ENCODE measurements at regions not wholly inside any gene's neighbourhood (a gene's known extent, or its start where the extent isn't known, plus 50 kb on each side); places are given as distances from the start of the nearest gene placed in this dataset.

GRCh38 chr15:61503383-61503969 is 274.4 kb upstream of the RORA start:
- TF ChIP-seq CTCF (IDR thresholded peaks at IDR 0.05) (no peak), POLR2A (IDR thresholded peaks at IDR 0.05) (no peak)

Data from body of pancreas (tissue), 4 donors.